ENCODE measurements at regions not wholly inside any gene's neighbourhood (a gene's known extent, or its start where the extent isn't known, plus 50 kb on each side); places are given as distances from the start of the nearest gene placed in this dataset.

GRCh38 chr3:159831466-159831865 is 157.2 kb upstream of the IL12A start:
- Histone ChIP-seq H3K4me3 (no peak overlapping the region), H3K4me1 (peaks cover 20 to 28% (median 20%) of the 10 kb centered on the region in 4 donors), H3K27ac (no peak overlapping the region), H3K36me3 (no peaks in the 10 kb centered on the region), H3K9me3 (no peaks in the 10 kb centered on the region), H3K27me3 (no peaks in the 10 kb centered on the region)
- DNase-seq: no peak
- WGBS, 2 donors: 83 to 90% methylated on average over 2 of the region's 2 CpGs
- TF ChIP-seq CTCF (IDR thresholded peaks at IDR 0.05) (no peak), POLR2AphosphoS5 (IDR thresholded peaks at IDR 0.05) (no peak), EP300 (IDR thresholded peaks at IDR 0.05) (no peak), POLR2A (IDR thresholded peaks at IDR 0.05) (no peak)
- no peak for ATAC-seq (ENCODE audit: low FRiP score in 2 of 2)

- ATAC-seq (ENCODE audit: low FRiP score in 2 of 2) (no peak), DNase-seq (no peak)
- Histone ChIP-seq H3K27ac (no peak overlapping the region), H3K36me3 (no peaks in the 10 kb centered on the region), H3K4me1 (peaks cover 20 to 29% (median 23%) of the 10 kb centered on the region in 4 donors), H3K27me3 (no peaks in the 10 kb centered on the region), H3K9me3 (no peaks in the 10 kb centered on the region), H3K4me3 (no peak overlapping the region)
- WGBS, 2 donors: 50 to 71% methylated on average over 2 of the region's 2 CpGs
- TF ChIP-seq EP300 (IDR thresholded peaks at IDR 0.05) (no peak), POLR2AphosphoS5 (IDR thresholded peaks at IDR 0.05) (no peak), CTCF (IDR thresholded peaks at IDR 0.05) (no peak), POLR2A (IDR thresholded peaks at IDR 0.05) (no peak)
Observed at GRCh38 chr3:159832024-159832423, 156.6 kb upstream of the IL12A start.

GRCh38 chr3:159835126-159835525 is 153.5 kb upstream of the IL12A start:
- no peak for TF ChIP-seq POLR2AphosphoS5 (IDR thresholded peaks at IDR 0.05)
- no peak for TF ChIP-seq CTCF (IDR thresholded peaks at IDR 0.05)
- TF ChIP-seq EP300 (IDR thresholded peaks at IDR 0.05): no peak
- no peak for TF ChIP-seq POLR2A (IDR thresholded peaks at IDR 0.05)
- DNase-seq (no peak), ATAC-seq (ENCODE audit: low FRiP score in 2 of 2) (no peak)
- Histone ChIP-seq H3K9me3 (no peaks in the 10 kb centered on the region), H3K27ac (no peak overlapping the region), H3K27me3 (no peaks in the 10 kb centered on the region), H3K4me1 (peaks cover 14 to 30% (median 19%) of the 10 kb centered on the region in 4 donors), H3K36me3 (no peaks in the 10 kb centered on the region), H3K4me3 (no peak overlapping the region)
- WGBS, 2 donors: 75 to 80% methylated on average over 1 of the region's 1 CpG

GRCh38 chr3:159837725-159838124 is 150.9 kb upstream of the IL12A start:
- ATAC-seq (ENCODE audit: low FRiP score in 2 of 2): no peak
- H3K27me3 ChIP-seq: no peaks in the 10 kb centered on the region
- TF ChIP-seq EP300 (IDR thresholded peaks at IDR 0.05) (no peak), CTCF (IDR thresholded peaks at IDR 0.05) (no peak), POLR2AphosphoS5 (IDR thresholded peaks at IDR 0.05) (no peak), POLR2A (IDR thresholded peaks at IDR 0.05) (no peak)
- H3K4me1 ChIP-seq: peaks cover 6 to 32% (median 17%) of the 10 kb centered on the region in 4 donors
- DNase-seq: no peak
- no peaks in the 10 kb centered on the region for H3K36me3 ChIP-seq
- H3K9me3 ChIP-seq: no peaks in the 10 kb centered on the region
- no peak overlapping the region for H3K4me3 ChIP-seq
- WGBS, 2 donors: 76 to 84% methylated on average over 3 of the region's 3 CpGs
- H3K27ac ChIP-seq: no peak overlapping the region

GRCh38 chr3:159838938-159839337 is 149.7 kb upstream of the IL12A start:
- 73 to 85% methylated on average over 2 of the region's 2 CpGs for WGBS, 2 donors
- Histone ChIP-seq H3K9me3 (no peaks in the 10 kb centered on the region), H3K4me3 (no peak overlapping the region), H3K36me3 (no peaks in the 10 kb centered on the region), H3K27ac (no peak overlapping the region), H3K4me1 (peaks cover 8 to 32% (median 20%) of the 10 kb centered on the region in 4 donors), H3K27me3 (no peaks in the 10 kb centered on the region)
- DNase-seq (no peak), ATAC-seq (ENCODE audit: low FRiP score in 2 of 2) (no peak)
- TF ChIP-seq EP300 (IDR thresholded peaks at IDR 0.05) (no peak), CTCF (IDR thresholded peaks at IDR 0.05) (no peak), POLR2A (IDR thresholded peaks at IDR 0.05) (no peak), POLR2AphosphoS5 (IDR thresholded peaks at IDR 0.05) (no peak)
